HG03469 (cell line): ENCODE measurements at regions not wholly inside any gene's neighbourhood (a gene's known extent, or its start where the extent isn't known, plus 50 kb on each side); places are given as distances from the start of the nearest gene placed in this dataset.
"Not testable (repeated sequence)": the region's sequence is repeated elsewhere in the genome, so short reads cannot be mapped to it uniquely, and the experiment has no call there.

Experiments
- ATAC-seq: cut with Tn5 transposase; IDR thresholded peaks from one replicate; pipeline ENCODE4 v1.9.1; 2021; ENCODE audit warnings: mild to moderate bottlenecking, moderate library complexity, moderate number of reproducible peaks; ENCODE audit not compliant: unreplicated experiment

GRCh38 chr2:128668946-128669345, 350.3 kb upstream of the HS6ST1 start:
- ATAC-seq: no peak

GRCh38 chr2:128670066-128670465, 351.4 kb upstream of the HS6ST1 start:
- no peak for ATAC-seq

- not testable (repeated sequence) for ATAC-seq
Measured at GRCh38 chr2:128671981-128672757, 353.5 kb upstream of the HS6ST1 start.

- not testable (repeated sequence) for ATAC-seq
Measured at GRCh38 chr2:128679680-128680079, 361.0 kb upstream of the HS6ST1 start.

- no peak for ATAC-seq
Measured at GRCh38 chr2:128681507-128681906, 362.8 kb upstream of the HS6ST1 start.

- no peak for ATAC-seq
Measured at GRCh38 chr2:128682266-128682665, 363.6 kb upstream of the HS6ST1 start.

GRCh38 chr2:128682729-128683284, 364.1 kb upstream of the HS6ST1 start:
- ATAC-seq: no peak

- ATAC-seq: no peak
Measured at GRCh38 chr2:128684523-128684922, 365.9 kb upstream of the HS6ST1 start.

- ATAC-seq: no peak
Measured at GRCh38 chr2:128685841-128686496, 367.3 kb upstream of the HS6ST1 start.

DNA sequence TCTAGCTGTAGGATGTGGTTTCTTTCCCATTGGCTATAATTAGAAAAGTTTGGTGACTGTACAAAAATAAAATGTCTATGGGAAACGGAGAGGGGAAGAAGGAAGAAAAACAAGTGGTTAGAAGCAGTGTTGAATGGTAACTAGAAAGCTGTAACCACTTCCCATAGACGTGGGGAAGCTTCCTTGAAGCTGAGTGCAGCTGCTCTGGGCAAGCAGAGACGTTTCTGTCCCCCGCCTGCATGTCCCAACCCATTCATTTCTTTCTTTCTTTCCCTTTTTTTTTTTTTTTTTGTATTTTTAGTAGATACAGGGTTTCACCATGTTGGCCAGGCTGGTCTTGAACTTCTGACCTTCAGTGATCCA, 367.8 kb upstream of the HS6ST1 start:
- no peak for ATAC-seq

DNA sequence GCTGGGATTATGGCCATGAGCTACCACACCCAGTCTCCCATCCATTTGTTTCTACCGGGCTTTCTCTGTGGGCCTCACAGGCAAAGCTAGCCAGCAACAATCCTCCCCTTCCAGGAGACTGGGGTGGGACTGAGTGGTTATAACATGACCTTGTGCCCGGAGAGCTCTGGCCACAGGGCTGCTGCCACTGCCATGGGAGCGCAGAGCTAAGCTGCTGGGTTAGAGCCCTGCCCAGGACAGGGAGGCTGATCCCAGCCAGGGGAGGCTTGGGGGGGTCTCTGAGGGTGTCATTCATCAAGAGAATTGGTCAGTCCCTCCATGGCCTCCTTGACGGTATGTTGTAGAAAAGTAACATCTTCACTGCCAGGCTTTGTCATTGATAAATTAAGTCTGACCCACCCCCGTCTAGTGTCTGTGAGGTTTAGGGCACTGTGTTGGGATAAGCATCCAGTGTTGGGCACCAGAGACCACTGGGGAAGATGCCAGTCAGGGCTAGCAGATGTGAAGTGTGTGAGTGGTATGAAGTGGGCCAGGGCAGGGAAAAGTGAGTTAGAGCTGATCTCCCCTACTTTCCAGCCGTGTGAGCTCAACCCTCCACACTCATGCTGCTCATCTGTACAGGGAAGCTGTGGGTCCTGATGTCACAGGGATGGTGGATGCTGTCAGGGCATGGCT, 368.4 kb upstream of the HS6ST1 start:
- no peak for ATAC-seq

GRCh38 chr2:128687565-128687964, 368.9 kb upstream of the HS6ST1 start:
- no peak for ATAC-seq

DNA sequence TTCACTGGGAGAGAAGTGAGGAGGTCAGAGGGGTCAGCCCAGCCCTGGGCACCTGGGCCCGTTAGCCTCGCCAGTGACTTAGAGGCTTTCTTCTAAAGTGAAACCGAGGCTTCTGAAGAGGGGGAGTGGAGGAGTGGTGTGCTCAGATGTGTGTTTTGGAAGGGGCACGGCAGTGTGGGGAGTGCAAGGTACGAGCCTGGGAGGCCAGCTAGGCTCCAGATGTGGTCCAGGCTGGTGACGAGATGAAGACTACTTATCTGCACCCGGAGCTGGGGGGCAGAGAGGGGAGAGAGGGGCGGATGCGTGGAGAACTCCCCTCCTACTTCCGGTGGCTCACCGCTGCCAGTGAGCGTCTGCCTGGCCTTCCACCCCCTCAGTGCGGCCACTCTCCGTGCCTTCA, 371.3 kb upstream of the HS6ST1 start:
- ATAC-seq: no peak

GRCh38 chr2:128690431-128690830, 371.8 kb upstream of the HS6ST1 start:
- no peak for ATAC-seq

GRCh38 chr2:128690869-128691268, 372.2 kb upstream of the HS6ST1 start:
- ATAC-seq: no peak

GRCh38 chr2:128691526-128691925, 372.9 kb upstream of the HS6ST1 start:
- no peak for ATAC-seq

- no peak for ATAC-seq
Measured at GRCh38 chr2:128692895-128693742, 374.5 kb upstream of the HS6ST1 start.

GRCh38 chr2:128693743-128694029, 375.0 kb upstream of the HS6ST1 start:
- no peak for ATAC-seq

GRCh38 chr2:128695646-128696220, 377.1 kb upstream of the HS6ST1 start:
- no peak for ATAC-seq

DNA sequence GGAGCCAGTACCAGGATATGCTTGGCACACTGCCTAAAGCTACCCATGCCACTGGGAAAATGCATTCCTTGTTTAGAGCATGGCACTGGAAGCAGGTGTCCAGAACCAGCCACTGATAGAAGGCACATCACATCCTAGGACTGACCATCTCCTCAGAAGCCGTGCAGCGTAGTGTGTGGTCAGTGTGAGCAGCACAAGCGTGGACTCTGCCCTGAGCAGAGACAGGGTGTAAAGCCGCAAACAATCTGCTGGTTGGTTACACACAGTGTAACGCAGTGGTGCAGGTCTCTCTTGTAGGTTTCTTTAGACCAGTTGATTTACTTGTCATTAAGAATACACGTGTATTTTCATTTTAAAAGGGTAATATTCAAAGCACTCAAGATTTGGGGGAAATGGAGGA, 377.8 kb upstream of the HS6ST1 start:
- no peak for ATAC-seq

- ATAC-seq: no peak
Measured at GRCh38 chr2:128701418-128701817, 382.8 kb upstream of the HS6ST1 start.
